ENCODE measurements at regions not wholly inside any gene's neighbourhood (a gene's known extent, or its start where the extent isn't known, plus 50 kb on each side); places are given as distances from the start of the nearest gene placed in this dataset.

GRCh38 chr2:176388861-176389260 lies 119.6 kb downstream of the MTX2 start:
- DNase-seq = no peak

DNA sequence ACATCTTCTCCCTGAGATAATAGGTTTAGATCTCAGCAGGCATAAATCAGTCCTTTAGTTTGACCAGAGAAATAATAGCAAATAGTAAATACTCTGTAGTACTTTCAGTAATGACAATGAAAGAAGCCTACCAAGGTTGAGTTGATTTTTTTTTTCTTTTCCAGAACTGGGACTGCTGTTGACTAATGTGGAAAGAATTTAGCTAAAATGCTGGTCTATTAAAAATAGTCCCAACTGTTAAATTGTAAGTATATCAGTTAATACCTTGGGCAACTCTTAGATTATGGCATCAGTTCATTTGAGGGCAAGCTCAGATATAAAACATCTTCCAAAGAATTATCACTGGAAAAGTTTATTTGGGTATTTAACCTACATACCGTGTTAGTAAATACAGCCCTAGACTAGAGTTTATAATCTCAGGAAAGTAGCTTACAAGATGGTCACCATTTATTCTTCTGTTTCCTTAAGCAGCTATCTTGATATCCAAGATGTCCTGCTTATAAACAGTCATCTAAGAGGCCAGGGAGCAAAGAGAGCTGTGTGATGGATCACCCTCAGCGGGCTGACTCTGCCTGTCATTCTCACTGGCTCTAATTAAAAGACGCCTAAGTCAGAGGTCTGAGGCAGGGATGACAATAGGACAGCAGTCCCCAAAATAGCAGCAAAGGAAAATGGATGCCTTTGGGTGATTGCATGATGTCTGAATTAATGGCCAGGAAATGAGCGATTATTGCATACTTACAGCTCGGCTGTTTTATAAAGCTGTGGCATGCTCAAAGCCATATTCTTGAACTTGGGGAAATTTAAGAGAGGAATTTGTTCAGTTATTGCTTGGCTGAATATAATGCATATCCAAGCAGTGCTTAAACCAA lies 121.3 kb downstream of the MTX2 start:
- no peak for DNase-seq

DNA sequence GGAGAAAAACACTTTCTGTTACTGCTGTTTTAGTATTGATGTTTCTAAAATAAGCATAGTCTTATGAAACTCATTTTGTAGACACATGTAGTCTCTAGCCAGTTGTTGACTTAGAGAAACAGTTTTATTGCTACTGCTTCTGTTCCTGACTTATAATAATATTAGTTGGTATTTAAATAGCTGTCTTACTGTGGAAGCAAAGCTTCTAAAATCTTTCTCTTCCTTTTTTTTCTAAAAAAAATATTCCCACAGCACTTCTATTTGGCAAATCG lies 121.8 kb downstream of the MTX2 start:
- DNase-seq = no peak

DNA sequence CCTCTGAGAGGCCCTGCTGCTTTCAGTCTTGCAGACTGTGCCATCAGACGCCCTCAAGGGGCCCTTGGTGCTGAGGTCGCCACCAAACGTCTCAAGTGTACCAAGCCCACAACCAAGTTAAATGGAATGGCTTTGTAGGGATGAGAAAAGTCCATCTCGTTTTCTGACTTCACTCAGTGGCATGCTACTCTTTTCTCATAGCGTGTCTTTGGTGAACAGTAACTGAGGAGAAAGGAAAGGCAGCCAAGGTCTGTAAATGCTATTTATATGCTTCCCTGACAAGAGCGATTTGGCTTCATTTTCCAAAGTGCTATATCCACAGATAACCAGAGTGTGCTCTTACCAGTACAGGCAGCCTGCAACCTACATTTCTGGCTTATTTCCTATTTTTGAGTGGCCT lies 123.0 kb downstream of the MTX2 start:
- no peak for DNase-seq

- no peak for DNase-seq
Observed at GRCh38 chr2:176392744-176393414, 123.6 kb downstream of the MTX2 start.

DNA sequence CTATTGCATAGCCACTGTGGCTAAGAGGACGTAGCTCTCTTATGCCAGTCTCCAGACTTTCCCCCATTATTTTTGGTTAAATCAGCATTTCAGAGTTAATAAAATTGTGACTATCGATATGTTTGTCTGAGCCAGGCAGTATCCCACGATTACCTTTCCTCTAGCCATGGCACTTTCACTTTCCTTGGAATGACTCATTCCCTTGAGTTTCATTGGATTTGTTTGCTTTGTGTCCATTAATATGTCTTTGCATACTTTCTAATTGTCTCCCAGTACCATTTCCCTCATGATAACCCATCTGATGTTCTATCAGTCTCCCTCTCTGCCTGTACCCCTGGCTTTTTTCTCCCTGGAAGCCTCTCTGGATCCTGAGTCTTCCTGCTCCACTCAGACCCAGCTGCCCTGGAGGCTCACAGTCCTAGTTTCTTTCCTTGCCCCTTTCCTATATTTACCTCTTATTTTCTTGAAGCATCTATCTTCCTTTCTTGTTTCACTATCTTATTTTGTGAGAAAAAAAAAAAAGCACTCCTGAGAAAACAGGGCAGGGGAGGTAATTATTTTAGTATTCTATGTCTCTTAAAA lies 126.1 kb downstream of the MTX2 start:
- no peak for DNase-seq

DNA sequence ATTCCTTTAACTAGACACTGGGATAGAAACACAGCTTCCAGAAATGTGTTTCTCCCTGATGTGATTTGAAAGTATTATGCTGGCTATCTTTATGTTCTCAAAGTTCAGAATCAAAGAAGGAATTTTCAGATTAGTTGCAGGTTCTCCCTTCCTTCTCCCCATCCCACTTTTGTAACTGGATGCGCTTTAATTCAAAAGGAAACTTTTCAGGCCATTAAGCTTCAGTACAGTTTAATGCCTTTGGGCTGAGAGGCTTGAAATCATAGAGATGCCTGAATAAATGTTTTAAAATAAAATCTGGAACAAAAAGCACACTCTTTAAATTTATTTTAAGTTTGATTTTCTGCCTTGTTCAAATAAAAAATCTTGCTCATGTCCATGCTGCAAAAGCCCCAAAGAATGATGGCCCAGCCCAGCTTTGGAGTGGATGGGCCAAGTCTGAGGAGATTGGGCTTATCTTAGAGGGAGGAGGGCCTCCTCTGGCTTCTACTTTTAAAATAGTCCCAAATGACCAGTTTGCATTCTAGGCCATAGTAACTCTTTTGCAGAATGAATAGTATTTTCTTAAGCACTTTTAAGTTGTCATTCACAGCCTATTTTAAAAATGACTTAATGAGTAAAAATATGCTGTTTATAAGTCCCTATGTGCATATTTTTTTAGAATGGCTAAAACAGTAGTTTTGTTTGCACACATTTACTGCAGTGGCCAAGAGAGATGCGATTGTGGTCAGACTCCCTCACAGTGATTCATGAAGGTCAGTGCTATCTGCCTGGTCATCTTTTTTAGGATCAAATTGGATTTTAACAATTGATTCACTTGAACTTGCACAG lies 129.2 kb downstream of the MTX2 start:
- DNase-seq = no peak

DNA sequence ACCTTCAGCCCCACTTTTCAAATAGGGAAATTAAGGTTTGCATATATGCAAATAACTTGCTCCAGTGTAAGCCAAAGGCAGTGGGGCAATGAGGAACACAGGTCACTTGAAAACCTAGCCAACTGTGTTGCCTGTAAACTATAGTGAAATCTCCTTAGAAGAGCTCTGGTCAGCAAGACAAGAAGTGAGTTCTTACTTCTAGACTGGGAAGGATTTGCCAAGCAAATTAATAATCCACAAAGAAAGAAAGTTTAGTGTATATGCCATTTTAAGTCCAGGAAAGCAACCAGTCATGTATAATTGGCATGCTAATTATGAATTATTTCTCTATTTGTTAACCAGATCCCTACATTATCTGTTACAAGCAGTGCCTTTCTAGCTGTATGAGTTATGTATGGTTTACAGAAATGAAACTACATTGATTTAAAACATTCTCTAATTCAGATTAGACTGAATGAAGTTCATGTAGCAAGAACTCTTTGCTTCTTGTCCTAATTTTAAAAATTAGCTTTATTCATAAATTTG lies 129.9 kb downstream of the MTX2 start:
- no peak for DNase-seq

DNA sequence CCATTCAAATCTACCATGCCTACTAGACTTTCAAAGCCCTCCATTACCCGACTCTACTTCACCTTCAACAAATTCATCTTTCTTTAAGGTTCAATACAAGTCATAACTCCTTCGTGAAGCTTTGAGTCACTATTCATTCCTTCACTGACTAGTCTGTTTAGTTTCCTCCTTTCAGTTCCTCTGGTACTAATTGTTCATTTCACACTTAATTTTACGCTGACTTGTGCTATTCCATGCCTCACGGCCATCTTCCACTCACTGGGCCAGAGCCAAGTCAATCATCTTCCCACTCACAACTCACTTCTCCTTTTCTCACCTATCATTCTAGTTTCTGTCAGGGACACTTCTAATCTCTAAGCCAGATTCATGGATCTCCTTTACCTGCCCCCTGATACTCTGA lies 136.2 kb downstream of the MTX2 start:
- no peak for DNase-seq

GRCh38 chr2:176407706-176408105 lies 138.5 kb downstream of the MTX2 start:
- no peak for DNase-seq

- no peak for DNase-seq
Observed at GRCh38 chr2:176409671-176410070, 140.4 kb downstream of the MTX2 start.

GRCh38 chr2:176412136-176412535 lies 142.9 kb downstream of the MTX2 start:
- DNase-seq = no peak

DNA sequence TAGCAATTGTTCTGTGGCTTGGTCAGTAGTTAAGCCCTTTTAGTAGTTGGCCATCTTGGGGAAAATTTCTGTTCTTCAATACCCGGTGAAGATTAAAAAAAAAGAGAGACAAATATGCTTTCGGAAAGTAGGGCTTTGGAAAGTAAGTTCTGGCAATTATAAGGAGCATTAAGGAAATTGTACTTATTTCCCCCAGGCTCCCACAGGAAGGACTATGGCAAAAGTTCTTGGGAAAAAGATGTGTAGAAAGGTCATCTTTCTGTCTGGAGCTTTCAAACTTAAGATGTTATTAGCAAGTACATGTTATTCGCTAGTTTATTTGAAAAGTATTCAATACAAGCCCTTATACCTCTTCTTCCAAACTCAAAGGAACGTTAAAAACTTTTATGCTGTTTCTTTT lies 144.5 kb downstream of the MTX2 start:
- DNase-seq = no peak

- no peak for DNase-seq
Observed at GRCh38 chr2:176414641-176415040, 145.4 kb downstream of the MTX2 start.

DNA sequence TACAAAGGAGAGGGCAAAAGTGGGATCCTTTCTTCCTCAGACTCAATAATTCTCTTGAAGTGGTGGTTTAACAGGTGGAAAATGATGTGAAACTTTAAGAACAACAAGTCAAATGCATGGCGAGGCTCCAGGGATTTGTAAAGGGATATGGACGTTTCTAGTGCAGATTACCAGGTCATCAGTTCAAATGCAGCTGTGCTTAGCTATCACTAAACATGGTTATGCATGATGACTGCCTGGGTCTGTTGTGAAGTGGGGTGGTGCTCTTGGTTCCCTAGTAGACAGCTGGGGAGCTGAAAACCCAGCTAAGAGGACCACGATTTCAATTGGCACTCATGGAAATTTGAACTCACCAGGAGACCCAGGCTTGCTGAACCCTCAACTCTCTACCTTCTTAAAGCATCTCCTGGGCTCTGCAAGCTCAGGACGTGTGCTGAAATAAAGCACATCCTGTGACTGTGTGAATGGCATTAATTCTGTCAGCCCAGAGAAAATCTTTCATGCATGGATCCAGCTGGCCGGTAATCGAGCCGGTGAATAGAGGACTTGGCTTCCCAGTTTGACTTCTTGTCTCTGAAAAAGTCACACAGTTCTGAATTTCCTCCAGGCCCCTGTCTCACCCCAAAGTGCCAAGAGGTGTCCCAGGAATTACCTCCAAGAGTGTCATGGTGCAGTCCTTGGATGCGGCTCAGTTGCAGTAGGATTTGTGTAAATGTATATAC lies 146.1 kb downstream of the MTX2 start:
- DNase-seq = no peak

GRCh38 chr2:176415937-176416499 lies 146.8 kb downstream of the MTX2 start:
- DNase-seq = no peak

- no peak for DNase-seq
Observed at GRCh38 chr2:176418768-176419167, 149.5 kb downstream of the MTX2 start.

DNA sequence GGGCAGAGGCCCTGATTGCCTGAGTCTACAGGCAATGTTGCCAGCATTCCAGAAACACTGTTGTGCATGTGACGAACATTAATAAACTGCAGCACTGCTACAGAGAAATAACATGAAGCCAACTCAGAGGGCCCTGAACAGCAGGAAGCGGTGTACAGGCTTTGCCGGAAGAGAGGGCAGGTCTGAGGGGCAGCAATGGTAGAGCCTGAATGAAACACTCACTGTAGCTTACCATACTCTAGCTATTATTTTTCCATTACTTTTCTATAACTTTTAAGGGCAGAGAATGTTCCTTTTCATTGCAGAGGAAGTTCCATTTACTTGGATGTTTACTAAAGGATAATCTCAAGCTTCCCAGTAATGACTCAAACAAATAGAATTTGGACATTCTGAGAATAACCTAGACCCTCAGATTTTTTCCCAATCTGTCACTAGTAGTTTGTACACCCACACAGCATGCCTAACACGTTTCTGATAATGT lies 150.4 kb downstream of the MTX2 start:
- no peak for DNase-seq

GRCh38 chr2:176421297-176422050 lies 152.2 kb downstream of the MTX2 start:
- DNase-seq = no peak

GRCh38 chr2:176423819-176424218 lies 154.6 kb downstream of the MTX2 start:
- DNase-seq = no peak

DNA sequence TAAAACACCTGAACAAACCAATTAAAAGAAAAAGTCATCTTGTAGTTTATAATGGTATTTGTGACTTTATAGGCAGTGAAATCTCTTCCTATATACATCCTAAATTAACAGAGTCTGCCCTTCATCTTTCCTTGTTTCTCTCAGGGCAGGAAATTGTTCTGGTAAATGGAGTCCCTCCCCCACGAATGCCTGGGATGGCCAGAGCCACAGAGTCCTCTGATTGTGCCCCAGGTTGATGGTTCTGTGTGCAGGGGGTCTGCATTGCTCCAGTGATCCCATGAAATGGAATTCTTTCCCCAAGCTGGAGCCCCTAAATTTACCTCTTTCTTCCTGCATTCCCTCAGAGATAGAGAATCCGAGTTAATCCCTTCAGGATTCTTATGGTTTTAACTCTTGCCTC lies 155.5 kb downstream of the MTX2 start:
- DNase-seq = no peak
